ACC112 (cell line): ENCODE measurements at regions not wholly inside any gene's neighbourhood (a gene's known extent, or its start where the extent isn't known, plus 50 kb on each side); places are given as distances from the start of the nearest gene placed in this dataset.

Experiments
- H2AFZ ChIP-seq: fragments of 200-600 bp; sonication (generic); one replicate; pipeline ENCODE4 v1.6.0; 2017; ENCODE audit warnings: antibody characterized with exemption, low read length; ENCODE audit not compliant: unreplicated experiment
- H3K27ac ChIP-seq: fragments of 200-600 bp; sonication (generic); 2 replicates; pipeline ENCODE4 v1.5.1; 2014; ENCODE audit warnings: low read depth, mild to moderate bottlenecking, antibody characterized with exemption, low read length, moderate library complexity
- H3K27me3 ChIP-seq: fragments of 200-600 bp; sonication (generic); 2 replicates; pipeline ENCODE4 v1.6.1; 2014; ENCODE audit warnings: mild to moderate bottlenecking, antibody characterized with exemption, low read length, moderate library complexity, mixed read lengths; ENCODE audit not compliant: insufficient read depth
- H3K36me3 ChIP-seq: fragments of 200-600 bp; sonication (generic); 2 replicates; pipeline ENCODE4 v1.6.1; 2016; ENCODE audit warnings: mild to moderate bottlenecking, antibody characterized with exemption, low read length, moderate library complexity, mixed read lengths; ENCODE audit not compliant: insufficient read depth
- H3K4me1 ChIP-seq: fragments of 200-600 bp; sonication (generic); one replicate; pipeline ENCODE4 v1.6.1; 2016; ENCODE audit warnings: low read length, mixed read lengths; ENCODE audit not compliant: insufficient read depth, unreplicated experiment, control insufficient read depth
- H3K4me3 ChIP-seq: fragments of 200-600 bp; sonication (generic); 2 replicates; pipeline ENCODE4 v1.5.1; 2014; ENCODE audit warnings: mild to moderate bottlenecking, low read depth, low read length
- H3K79me2 ChIP-seq: fragments of 200-600 bp; sonication (generic); one replicate; pipeline ENCODE4 v1.6.0; 2016; ENCODE audit warnings: low read length; ENCODE audit not compliant: control insufficient read depth, unreplicated experiment, insufficient read depth

DNA sequence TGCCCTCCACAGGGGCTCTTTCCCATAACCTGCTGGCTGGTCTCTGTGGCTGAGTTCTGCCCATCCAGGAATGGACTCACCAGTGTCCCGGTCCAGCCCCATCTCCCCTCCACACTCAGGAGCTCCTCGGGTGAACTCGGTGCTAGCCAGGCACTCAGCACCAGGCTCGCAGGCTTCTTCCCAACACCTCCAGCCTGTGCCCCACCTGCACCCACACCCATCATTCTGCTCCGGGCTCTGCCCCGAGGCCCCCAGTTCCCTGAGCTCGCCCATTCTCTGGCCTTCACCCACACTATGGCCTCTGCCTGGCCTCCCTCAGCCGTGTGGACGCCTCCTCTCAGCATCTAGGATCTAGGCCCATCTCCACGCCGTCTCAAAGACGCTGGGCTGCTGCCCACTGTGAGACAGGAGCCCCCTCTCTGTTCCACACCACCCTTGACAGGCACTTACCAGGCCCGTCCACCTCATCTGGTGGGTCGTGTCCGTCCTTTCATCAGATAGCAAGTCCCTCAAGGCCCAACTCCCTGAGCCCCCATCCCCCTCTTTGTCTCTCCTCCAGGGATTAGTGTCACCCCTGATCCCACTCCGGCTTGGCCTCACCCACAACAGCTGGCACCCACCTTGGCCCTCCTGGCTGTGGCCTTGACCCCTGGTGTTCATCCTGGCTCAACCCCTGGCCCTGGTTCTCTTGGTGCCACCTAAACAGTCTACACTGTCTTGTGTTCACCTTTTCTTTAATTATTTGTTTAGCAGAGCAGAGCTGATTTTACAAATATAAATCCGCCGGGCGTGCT is 76.0 kb upstream of the FAM20C start:
- Histone ChIP-seq H3K27me3 (no peaks in the 10 kb centered on the region), H3K79me2 (no peaks in the 10 kb centered on the region), H3K4me1 (peaks cover 13% of the 10 kb centered on the region), H3K36me3 (peaks cover 3% of the 10 kb centered on the region; the same call in 1 of the 2 replicates), H3K4me3 (no peak overlapping the region), H3K27ac (no peak overlapping the region), H2AFZ (no peak overlapping the region)

DNA sequence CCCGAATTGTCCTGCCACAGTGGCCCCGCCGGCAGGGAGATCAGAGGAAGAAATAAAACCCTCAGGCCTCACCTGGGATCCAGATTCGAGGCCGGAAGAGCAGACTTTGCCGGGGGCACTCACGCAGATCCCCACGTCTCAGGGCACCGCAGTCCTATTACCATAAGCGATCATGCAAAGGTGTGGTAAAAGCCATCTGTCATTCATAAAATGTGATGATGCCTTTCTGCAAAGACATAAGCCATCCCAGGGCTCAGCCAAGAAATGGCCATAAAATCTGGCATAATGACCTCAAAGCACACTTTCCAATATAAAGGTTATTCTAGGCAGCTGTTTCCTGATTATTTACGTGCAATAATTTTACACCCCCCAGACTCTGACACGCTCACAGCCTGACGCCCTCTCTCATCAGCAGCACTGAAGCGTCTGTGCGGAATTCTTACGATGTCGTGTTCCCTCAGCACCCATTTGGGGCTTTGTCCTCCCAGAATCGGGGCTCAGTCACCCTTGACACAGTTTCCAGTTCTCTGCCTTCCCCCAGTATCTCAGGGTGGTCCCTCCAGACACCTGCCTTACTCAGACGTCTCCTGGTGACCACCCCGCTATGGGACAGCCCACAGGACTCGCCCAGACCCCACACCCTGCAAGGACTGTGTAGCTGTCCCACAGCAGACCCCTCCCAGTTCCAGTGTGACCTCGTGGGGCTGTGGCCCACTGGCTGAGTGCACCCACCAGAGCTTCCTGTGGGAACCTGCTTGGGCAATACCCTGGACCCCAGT is 74.3 kb upstream of the FAM20C start:
- H3K27ac ChIP-seq = no peak overlapping the region
- H3K4me1 ChIP-seq = peaks cover 13% of the 10 kb centered on the region
- no peaks in the 10 kb centered on the region; the same call in 1 of the 2 replicates for H3K36me3 ChIP-seq
- no peak overlapping the region for H3K4me3 ChIP-seq
- H3K27me3 ChIP-seq = no peaks in the 10 kb centered on the region
- no peak overlapping the region for H2AFZ ChIP-seq
- no peaks in the 10 kb centered on the region for H3K79me2 ChIP-seq

DNA sequence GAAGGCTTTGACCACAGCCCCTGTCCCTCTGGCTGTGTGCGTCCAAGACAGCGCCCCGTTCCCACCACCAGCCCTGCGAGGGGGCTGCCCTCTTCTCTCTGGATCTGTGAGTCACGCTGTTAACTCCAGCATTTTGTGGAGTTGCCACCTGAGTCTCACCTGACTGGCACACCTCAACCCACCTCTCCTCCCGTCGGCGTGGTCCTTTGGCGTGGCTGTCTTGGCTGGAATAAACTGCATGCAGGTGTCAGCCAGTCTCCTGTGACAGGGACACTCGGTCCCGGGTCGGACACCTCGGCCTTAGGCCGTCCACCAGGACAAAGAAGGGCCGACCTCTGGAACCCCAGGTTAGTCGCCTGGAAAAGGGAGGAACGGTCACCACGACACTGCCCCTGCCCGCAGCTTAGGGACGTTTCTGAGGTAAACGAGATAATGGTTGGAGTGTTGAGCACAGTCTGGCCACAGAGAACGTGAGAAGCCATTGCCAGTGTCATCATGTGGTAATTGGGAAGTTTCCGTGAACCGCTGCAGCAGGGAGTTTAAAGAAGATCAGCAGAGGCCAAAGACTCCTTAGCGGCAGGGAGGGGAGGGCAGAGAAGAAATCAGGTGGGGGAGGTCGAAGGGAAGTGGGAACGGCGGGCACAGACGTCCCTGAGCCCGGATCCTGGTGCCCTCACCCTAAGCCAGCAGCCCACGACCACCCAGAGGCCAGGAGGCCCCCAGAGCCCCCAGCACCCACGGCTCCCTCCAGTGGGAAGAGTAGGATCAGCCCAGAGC is 73.6 kb upstream of the FAM20C start:
- no peak overlapping the region for H3K27ac ChIP-seq
- peaks cover 13% of the 10 kb centered on the region for H3K4me1 ChIP-seq
- H3K27me3 ChIP-seq = no peaks in the 10 kb centered on the region
- H2AFZ ChIP-seq = no peak overlapping the region
- H3K79me2 ChIP-seq = no peaks in the 10 kb centered on the region
- H3K4me3 ChIP-seq = no peak overlapping the region
- H3K36me3 ChIP-seq = no peaks in the 10 kb centered on the region

GRCh38 chr7:119392-120163 is 72.8 kb upstream of the FAM20C start:
- no peaks in the 10 kb centered on the region for H3K36me3 ChIP-seq
- no peak overlapping the region for H2AFZ ChIP-seq
- H3K27ac ChIP-seq = no peak overlapping the region
- H3K79me2 ChIP-seq = no peaks in the 10 kb centered on the region
- H3K27me3 ChIP-seq = no peaks in the 10 kb centered on the region
- no peak overlapping the region for H3K4me3 ChIP-seq
- H3K4me1 ChIP-seq = peaks cover 13% of the 10 kb centered on the region

GRCh38 chr7:120164-120991 is 72.0 kb upstream of the FAM20C start:
- H3K27me3 ChIP-seq = no peaks in the 10 kb centered on the region
- H3K4me3 ChIP-seq = no peak overlapping the region
- no peak overlapping the region for H2AFZ ChIP-seq
- no peak overlapping the region for H3K27ac ChIP-seq
- H3K4me1 ChIP-seq = peaks cover 9% of the 10 kb centered on the region
- H3K36me3 ChIP-seq = no peaks in the 10 kb centered on the region
- H3K79me2 ChIP-seq = no peaks in the 10 kb centered on the region

- no peak overlapping the region for H3K4me3 ChIP-seq
- no peaks in the 10 kb centered on the region for H3K36me3 ChIP-seq
- H3K27ac ChIP-seq = no peak overlapping the region
- no peaks in the 10 kb centered on the region for H3K79me2 ChIP-seq
- peaks cover under 1% of the 10 kb centered on the region for H3K4me1 ChIP-seq
- H3K27me3 ChIP-seq = no peaks in the 10 kb centered on the region
- no peak overlapping the region for H2AFZ ChIP-seq
These were observed 71.2 kb upstream of the FAM20C start for GRCh38 chr7:121002-121785.

DNA sequence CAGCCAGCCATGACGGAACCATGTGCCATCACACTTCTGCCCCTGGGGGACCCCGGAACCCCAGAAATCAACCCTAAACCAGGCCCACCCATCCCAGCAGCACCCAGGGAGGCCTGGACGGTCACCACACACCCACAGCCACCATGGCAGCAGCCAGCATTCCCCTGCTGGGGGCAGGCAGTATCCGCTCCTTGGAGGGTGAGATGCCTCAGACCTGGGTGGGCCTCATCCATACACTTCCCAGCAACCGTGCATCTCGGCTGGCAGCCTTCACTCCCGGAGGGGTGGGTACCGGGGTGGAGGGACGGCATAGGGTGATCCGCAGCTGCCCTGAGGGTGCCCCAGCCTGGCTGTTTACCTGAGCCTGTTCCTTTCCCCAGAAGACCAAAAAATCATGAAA is 69.1 kb upstream of the FAM20C start:
- Histone ChIP-seq H3K4me3 (no peak overlapping the region), H3K36me3 (no peaks in the 10 kb centered on the region), H3K27me3 (no peaks in the 10 kb centered on the region), H3K79me2 (no peaks in the 10 kb centered on the region), H3K4me1 (no peaks in the 10 kb centered on the region), H3K27ac (no peak overlapping the region), H2AFZ (no peak overlapping the region)

- no peaks in the 10 kb centered on the region for H3K27me3 ChIP-seq
- no peak overlapping the region for H2AFZ ChIP-seq
- H3K4me3 ChIP-seq = no peak overlapping the region
- H3K4me1 ChIP-seq = peaks cover 2% of the 10 kb centered on the region
- no peaks in the 10 kb centered on the region for H3K79me2 ChIP-seq
- no peaks in the 10 kb centered on the region for H3K36me3 ChIP-seq
- no peak overlapping the region for H3K27ac ChIP-seq
These were observed 68.0 kb upstream of the FAM20C start for GRCh38 chr7:124130-124949.
